H9 (cell line): ENCODE measurements at regions not wholly inside any gene's neighbourhood (a gene's known extent, or its start where the extent isn't known, plus 50 kb on each side); places are given as distances from the start of the nearest gene placed in this dataset.

Experiments
- DNase-seq: peaks from one replicate; pipeline ENCODE4 v3.0.0-alpha.2; 2017
- H2AFZ ChIP-seq: one replicate; pipeline ENCODE4 v1.6.1; 2013; ENCODE audit warnings: mild to moderate bottlenecking, low read length, control low read depth, moderate library complexity
- H2AK5ac ChIP-seq: 2 replicates; pipeline ENCODE4 v1.6.1; 2013; ENCODE audit warnings: low read length, control low read depth, mixed read lengths; ENCODE audit not compliant: insufficient read length
- H2BK120ac ChIP-seq: one replicate; pipeline ENCODE4 v1.6.1; 2013; ENCODE audit warnings: low read depth, mild to moderate bottlenecking, low read length, control low read depth, inconsistent platforms; ENCODE audit not compliant: poor library complexity, severe bottlenecking
- H2BK12ac ChIP-seq: 2 replicates; pipeline ENCODE4 v1.6.1; 2013; ENCODE audit warnings: low read length, control low read depth, mixed read lengths, low read depth; ENCODE audit not compliant: insufficient read length
- H2BK15ac ChIP-seq: 2 replicates; pipeline ENCODE4 v1.6.1; 2013; ENCODE audit warnings: low read depth, low read length, control low read depth
- H2BK20ac ChIP-seq: one replicate; pipeline ENCODE4 v1.6.1; 2013; ENCODE audit warnings: low read depth, mild to moderate bottlenecking, low read length, control low read depth, inconsistent platforms; ENCODE audit not compliant: poor library complexity, severe bottlenecking
- H2BK5ac ChIP-seq: 2 replicates; pipeline ENCODE4 v1.6.1; 2013; ENCODE audit warnings: low read length, control low read depth, mixed read lengths; ENCODE audit not compliant: insufficient read length
- H3K14ac ChIP-seq: 2 replicates; pipeline ENCODE4 v1.6.1; 2013; ENCODE audit warnings: low read length, control low read depth; ENCODE audit not compliant: insufficient read depth
- H3K18ac ChIP-seq: 2 replicates; pipeline ENCODE4 v1.6.1; 2013; ENCODE audit warnings: low read depth, mild to moderate bottlenecking, mixed read lengths, low read length, control low read depth; ENCODE audit not compliant: insufficient read length
- H3K23ac ChIP-seq: 2 replicates; pipeline ENCODE4 v1.6.1; 2013; ENCODE audit warnings: low read length, control low read depth, mixed read lengths, low read depth; ENCODE audit not compliant: insufficient read length
- H3K23me2 ChIP-seq: 2 replicates; pipeline ENCODE4 v1.6.1; 2013; ENCODE audit warnings: low read depth, mild to moderate bottlenecking, mixed read lengths, low read length, control low read depth; ENCODE audit not compliant: insufficient read length, poor library complexity, severe bottlenecking
- H3K27ac ChIP-seq: 2 replicates; pipeline ENCODE4 v1.5.1; 2013; ENCODE audit warnings: low read length, control low read depth, mixed read lengths, low read depth; ENCODE audit not compliant: insufficient read length
- H3K27me3 ChIP-seq: 2 replicates; pipeline ENCODE4 v1.6.1; 2013; ENCODE audit warnings: low read length, control low read depth, inconsistent platforms; ENCODE audit not compliant: insufficient read depth
- H3K4ac ChIP-seq: 2 replicates; pipeline ENCODE4 v1.6.1; 2013; ENCODE audit warnings: low read depth, mild to moderate bottlenecking, control low read depth, inconsistent platforms, low read length, moderate library complexity
- H3K4me1 ChIP-seq: 2 replicates; pipeline ENCODE4 v1.6.1; 2013; ENCODE audit warnings: low read length, control low read depth, inconsistent platforms; ENCODE audit not compliant: insufficient read depth
- H3K4me2 ChIP-seq: 2 replicates; pipeline ENCODE4 v1.6.1; 2013; ENCODE audit warnings: low read length, control low read depth, mixed read lengths; ENCODE audit not compliant: insufficient read length, insufficient read depth
- H3K56ac ChIP-seq: 2 replicates; pipeline ENCODE4 v1.6.1; 2013; ENCODE audit warnings: low read depth, mild to moderate bottlenecking, mixed read lengths, low read length, control low read depth; ENCODE audit not compliant: insufficient read length
- H3K79me1 ChIP-seq: 2 replicates; pipeline ENCODE4 v1.6.1; 2013; ENCODE audit warnings: low read depth, mild to moderate bottlenecking, moderate library complexity, low read length, control low read depth, inconsistent platforms; ENCODE audit not compliant: insufficient read depth, poor library complexity, severe bottlenecking
- H3K79me2 ChIP-seq: 2 replicates; pipeline ENCODE4 v1.6.1; 2013; ENCODE audit warnings: low read length, control low read depth, inconsistent platforms; ENCODE audit not compliant: insufficient read depth
- H3K9ac ChIP-seq: 2 replicates; pipeline ENCODE4 v1.6.1; 2013; ENCODE audit warnings: low read length, control low read depth, mixed read lengths; ENCODE audit not compliant: insufficient read length; ENCODE audit errors: extremely low read depth
- H3K9me3 ChIP-seq: one replicate; pipeline ENCODE4 v1.6.1; 2013; ENCODE audit warnings: low read depth, low read length, inconsistent platforms; ENCODE audit not compliant: control insufficient read depth
- H3T11ph ChIP-seq: one replicate; pipeline ENCODE4 v1.6.1; 2013; ENCODE audit warnings: mild to moderate bottlenecking, low read length, control low read depth, inconsistent platforms
- H4K20me1 ChIP-seq: one replicate; pipeline ENCODE4 v1.6.1; 2013; ENCODE audit not compliant: control insufficient read depth, insufficient read length, insufficient read depth
- H4K5ac ChIP-seq: 2 replicates; pipeline ENCODE4 v1.6.1; 2013; ENCODE audit warnings: low read depth, mild to moderate bottlenecking, mixed read lengths, low read length, control low read depth; ENCODE audit not compliant: insufficient read length
- H4K8ac ChIP-seq: replicated peaks from 2 replicates; pipeline ENCODE4 v1.6.1; 2013; ENCODE audit warnings: low read length, control low read depth, mixed read lengths, low read depth; ENCODE audit not compliant: insufficient read length
- H4K91ac ChIP-seq: 2 replicates; pipeline ENCODE4 v1.6.1; 2013; ENCODE audit warnings: low read depth, mild to moderate bottlenecking, moderate library complexity, mixed read lengths, low read length, control low read depth; ENCODE audit not compliant: insufficient read length
- H3K27ac Mint-ChIP-seq, 3 experiments: 2 replicates in 2 of 3; 3 replicates in 1 of 3; pipeline ENCODE4 v1.8.0; 2020 to 2021; ENCODE audit warnings: mixed read lengths in 3 of 3, mild to moderate bottlenecking in 1 of 3, moderate library complexity in 1 of 3
- H3K27me3 Mint-ChIP-seq: 2 replicates; pipeline ENCODE4 v1.8.0; 2021; ENCODE audit warnings: low read depth, mild to moderate bottlenecking, moderate library complexity, mixed read lengths
- H3K36me3 Mint-ChIP-seq, 3 experiments: 2 replicates in 2 of 3; 3 replicates in 1 of 3; pipeline ENCODE4 v1.8.0; 2020 to 2021; ENCODE audit warnings: low read depth in 3 of 3, mixed read lengths in 3 of 3; ENCODE audit not compliant: insufficient read depth in 1 of 3
- H3K4me1 Mint-ChIP-seq, 2 experiments: 2 replicates each; pipeline ENCODE4 v1.8.0; 2020; ENCODE audit warnings: mixed read lengths in 2 of 2
- H3K4me3 Mint-ChIP-seq, 2 experiments: 2 replicates in 1 of 2; 3 replicates in 1 of 2; pipeline ENCODE4 v1.8.0; 2020 to 2021; ENCODE audit warnings: mild to moderate bottlenecking in 2 of 2, mixed read lengths in 2 of 2, moderate library complexity in 1 of 2
- H3K9me3 Mint-ChIP-seq, 2 experiments: 2 replicates in 1 of 2; 3 replicates in 1 of 2; pipeline ENCODE4 v1.8.0; 2020; ENCODE audit warnings: mild to moderate bottlenecking in 2 of 2, mixed read lengths in 2 of 2, moderate library complexity in 1 of 2
- CTCF ChIP-seq: fragments of 200-600 bp; sonication (generic); conservative IDR thresholded peaks from 3 replicates; pipeline ENCODE4 v1.8.0; 2021; ENCODE audit warnings: antibody characterized with exemption, mild to moderate bottlenecking
- WGBS: extraction: QIAGEN DNeasy Blood & Tissue Kit; methylation state at CpG from one replicate; pipeline ENCODE4 v1.1.7; 2013; ENCODE audit warnings: missing lambda C conversion rate, low lambda C conversion rate, mixed read lengths; ENCODE audit not compliant: insufficient read length; ENCODE audit errors: extremely low coverage; 5-methylcytosine and 5-hydroxymethylcytosine counted together

GRCh38 chr12:92221656-92222315 is 76.1 kb upstream of the BTG1 start:
- Histone ChIP-seq H3K23me2 (no peaks in the 10 kb centered on the region), H3K9ac (no peak overlapping the region), H2BK12ac (no peak overlapping the region), H4K20me1 (no peaks in the 10 kb centered on the region), H2BK5ac (no peak overlapping the region), H3K27me3 (no peaks in the 10 kb centered on the region), H3K18ac (no peak overlapping the region), H4K8ac (no peak overlapping the region), H3K23ac (no peak overlapping the region), H3K4me2 (no peak overlapping the region), H4K5ac (no peak overlapping the region), H3K9me3 (no peaks in the 10 kb centered on the region), H2BK20ac (no peak overlapping the region), H3K4ac (no peak overlapping the region), H2BK120ac (no peak overlapping the region), H3T11ph (no peak overlapping the region), H4K91ac (no peak overlapping the region), H3K56ac (no peak overlapping the region), H2BK15ac (no peak overlapping the region), H3K14ac (no peak overlapping the region), H3K4me1 (peaks cover 3% of the 10 kb centered on the region; the same call in 1 of the 2 replicates), H2AK5ac (no peak overlapping the region), H3K79me1 (no peaks in the 10 kb centered on the region), H2AFZ (no peak overlapping the region), H3K27ac (no peak overlapping the region), H3K79me2 (no peaks in the 10 kb centered on the region)
- no CpG with 5 or more reads among the region's 5 CpGs for WGBS
- peaks cover 0 to 2% of the 10 kb centered on the region in 2 experiments; a peak in 2 of 5 replicates for H3K9me3 Mint-ChIP-seq
- no peak overlapping the region for H3K27ac Mint-ChIP-seq
- peaks cover 0 to 7% (median 0%) of the 10 kb centered on the region in 3 experiments; a peak in 2 of 7 replicates for H3K36me3 Mint-ChIP-seq
- TF ChIP-seq CTCF, result no peak
- H3K4me3 Mint-ChIP-seq, result no peak overlapping the region
- H3K4me1 Mint-ChIP-seq, result peaks cover 28 to 30% of the 10 kb centered on the region in 2 experiments
- no peak for DNase-seq
- H3K27me3 Mint-ChIP-seq, result no peaks in the 10 kb centered on the region
